ENCODE measurements at regions not wholly inside any gene's neighbourhood (a gene's known extent, or its start where the extent isn't known, plus 50 kb on each side); places are given as distances from the start of the nearest gene placed in this dataset.

- BruUV-seq (replicated peaks) = no TSS peak
- Mint-ChIP-seq H3K4me3 (ENCODE audit: unreplicated experiment) (no peak overlapping the region), H3K27me3 (ENCODE audit: insufficient read depth, unreplicated experiment) (peaks cover 20% of the 10 kb centered on the region), H3K36me3 (ENCODE audit: insufficient read depth, unreplicated experiment) (no peaks in the 10 kb centered on the region), H3K4me1 (ENCODE audit: insufficient read depth, unreplicated experiment) (no peaks in the 10 kb centered on the region), H3K27ac (ENCODE audit: low read depth, unreplicated experiment) (no peak overlapping the region), H3K9me3 (ENCODE audit: unreplicated experiment) (no peaks in the 10 kb centered on the region)
- no peak for DNase-seq (ENCODE audit: unreplicated experiment)
- POLR2A ChIA-PET = interaction anchor here (0.6 kb wide), 1 partner anchor 722 kb away, joined by 3 read pairs; no protein-coding TSS in a partner anchor
- no peak for TF ChIP-seq CTCF (IDR thresholded peaks at IDR 0.05; ENCODE audit: unreplicated experiment)
- CTCF ChIA-PET = interaction anchor here (0.6 kb wide), 1 partner anchor 23 kb away, joined by 3 read pairs; no protein-coding TSS in a partner anchor
- intact Hi-C loops (cut with micrococcal nuclease) = no loop called here
Measured at GRCh38 chr1:76764638-76765454, 102.4 kb upstream of the ST6GALNAC5 start.

GRCh38 chr1:76766381-76766780 is 100.9 kb upstream of the ST6GALNAC5 start:
- no peak for DNase-seq (ENCODE audit: unreplicated experiment)
- ChIA-PET POLR2A (no interaction called here), CTCF (interaction anchor here (0.6 kb wide), 1 partner anchor 39 kb away, joined by 3 read pairs; no protein-coding TSS in a partner anchor)
- peaks cover 20% of the 10 kb centered on the region for H3K27me3 Mint-ChIP-seq (ENCODE audit: insufficient read depth, unreplicated experiment)
- H3K27ac Mint-ChIP-seq (ENCODE audit: low read depth, unreplicated experiment) = no peak overlapping the region
- no peaks in the 10 kb centered on the region for H3K4me1 Mint-ChIP-seq (ENCODE audit: insufficient read depth, unreplicated experiment)
- no TSS peak for BruUV-seq (replicated peaks)
- H3K36me3 Mint-ChIP-seq (ENCODE audit: insufficient read depth, unreplicated experiment) = no peaks in the 10 kb centered on the region
- intact Hi-C loops (cut with micrococcal nuclease) = no loop called here
- no peak overlapping the region for H3K4me3 Mint-ChIP-seq (ENCODE audit: unreplicated experiment)
- no peak for TF ChIP-seq CTCF (IDR thresholded peaks at IDR 0.05; ENCODE audit: unreplicated experiment)
- no peaks in the 10 kb centered on the region for H3K9me3 Mint-ChIP-seq (ENCODE audit: unreplicated experiment)

GRCh38 chr1:76769911-76770310 is 97.4 kb upstream of the ST6GALNAC5 start:
- H3K36me3 Mint-ChIP-seq (ENCODE audit: insufficient read depth, unreplicated experiment) = no peaks in the 10 kb centered on the region
- peaks cover 34% of the 10 kb centered on the region for H3K27me3 Mint-ChIP-seq (ENCODE audit: insufficient read depth, unreplicated experiment)
- intact Hi-C loops (cut with micrococcal nuclease) = no loop called here

GRCh38 chr1:76770979-76771378 is 96.3 kb upstream of the ST6GALNAC5 start:
- POLR2A ChIA-PET = no interaction called here
- CTCF ChIA-PET = interaction anchor here (0.6 to 0.7 kb wide), 2 partner anchors 357 to 862 kb away, joined by 3 read pairs; no protein-coding TSS in a partner anchor
- BruUV-seq (replicated peaks) = no TSS peak
- Mint-ChIP-seq H3K9me3 (ENCODE audit: unreplicated experiment) (no peaks in the 10 kb centered on the region), H3K27me3 (ENCODE audit: insufficient read depth, unreplicated experiment) (peaks cover 38% of the 10 kb centered on the region), H3K27ac (ENCODE audit: low read depth, unreplicated experiment) (no peak overlapping the region), H3K4me3 (ENCODE audit: unreplicated experiment) (no peak overlapping the region), H3K4me1 (ENCODE audit: insufficient read depth, unreplicated experiment) (no peaks in the 10 kb centered on the region), H3K36me3 (ENCODE audit: insufficient read depth, unreplicated experiment) (no peaks in the 10 kb centered on the region)
- no peak for TF ChIP-seq CTCF (IDR thresholded peaks at IDR 0.05; ENCODE audit: unreplicated experiment)
- intact Hi-C loops (cut with micrococcal nuclease) = no loop called here
- no peak for DNase-seq (ENCODE audit: unreplicated experiment)

More at GRCh38 chr1:76769911-76770310, 97.4 kb upstream of the ST6GALNAC5 start:
- DNase-seq (ENCODE audit: unreplicated experiment) = no peak
- TF ChIP-seq CTCF (IDR thresholded peaks at IDR 0.05; ENCODE audit: unreplicated experiment) = no peak
- Mint-ChIP-seq H3K27ac (ENCODE audit: low read depth, unreplicated experiment) (no peak overlapping the region), H3K4me1 (ENCODE audit: insufficient read depth, unreplicated experiment) (no peaks in the 10 kb centered on the region), H3K9me3 (ENCODE audit: unreplicated experiment) (no peaks in the 10 kb centered on the region), H3K4me3 (ENCODE audit: unreplicated experiment) (no peak overlapping the region)
- CTCF ChIA-PET = no interaction called here
- no TSS peak for BruUV-seq (replicated peaks)
- POLR2A ChIA-PET = no interaction called here

All from MCF 10A (cell line).